Loucy (cell line): ENCODE measurements at regions not wholly inside any gene's neighbourhood (a gene's known extent, or its start where the extent isn't known, plus 50 kb on each side); places are given as distances from the start of the nearest gene placed in this dataset.

ENCODE experiments used
- H2AFZ ChIP-seq: fragments of 200-600 bp; sonication (generic); 2 replicates; pipeline ENCODE4 v1.6.0; 2016; ENCODE audit warnings: antibody characterized with exemption, mild to moderate bottlenecking, low read length, moderate library complexity
- H3F3A ChIP-seq: fragments of 200-600 bp; 2 replicates; pipeline ENCODE4 v1.6.0; 2016; ENCODE audit warnings: antibody characterized with exemption, low read depth, mild to moderate bottlenecking
- H3K27me3 ChIP-seq: fragments of 200-600 bp; sonication (generic); 2 replicates; pipeline ENCODE4 v1.6.1; 2014; ENCODE audit warnings: low read length, mild to moderate bottlenecking; ENCODE audit not compliant: insufficient read depth, poor library complexity, severe bottlenecking
- H3K36me3 ChIP-seq: fragments of 200-600 bp; sonication (generic); 2 replicates; pipeline ENCODE4 v1.6.1; 2016; ENCODE audit warnings: low read length; ENCODE audit not compliant: insufficient read depth
- H3K4me1 ChIP-seq: fragments of 200-600 bp; sonication (generic); 2 replicates; pipeline ENCODE4 v1.5.1; 2014; ENCODE audit warnings: low read length, mild to moderate bottlenecking; ENCODE audit not compliant: insufficient read depth, poor library complexity, severe bottlenecking
- H3K4me2 ChIP-seq: fragments of 200-600 bp; sonication (generic); 2 replicates; pipeline ENCODE4 v1.6.0; 2014; ENCODE audit warnings: antibody characterized with exemption, low read length, low read depth, mild to moderate bottlenecking; ENCODE audit not compliant: poor library complexity, severe bottlenecking
- H3K4me3 ChIP-seq: fragments of 200-600 bp; sonication (generic); 2 replicates; pipeline ENCODE4 v1.5.1; 2014; ENCODE audit warnings: low read length, mild to moderate bottlenecking, mixed read lengths; ENCODE audit not compliant: poor library complexity, severe bottlenecking
- H3K79me2 ChIP-seq: fragments of 200-600 bp; sonication (generic); 2 replicates; pipeline ENCODE4 v1.6.1; 2014; ENCODE audit warnings: low read length; ENCODE audit not compliant: insufficient read depth
- H3K9ac ChIP-seq: fragments of 200-600 bp; sonication (generic); 2 replicates; pipeline ENCODE4 v1.6.0; 2014; ENCODE audit warnings: mild to moderate bottlenecking, low read depth, low read length, moderate library complexity; ENCODE audit not compliant: poor library complexity, severe bottlenecking
- H3K9me2 ChIP-seq: fragments of 200-600 bp; sonication (generic); replicated peaks from 2 replicates; pipeline ENCODE4 v1.6.1; 2016; ENCODE audit warnings: low read depth, low read length, mixed read lengths
- H3K9me3 ChIP-seq: fragments of 200-600 bp; sonication (generic); 2 replicates; pipeline ENCODE4 v1.6.1; 2014; ENCODE audit warnings: mild to moderate bottlenecking, antibody characterized with exemption, low read length, low read depth; ENCODE audit not compliant: insufficient read depth
- H4K20me1 ChIP-seq: fragments of 200-600 bp; sonication (generic); 2 replicates; pipeline ENCODE4 v1.6.0; 2014; ENCODE audit warnings: antibody characterized with exemption, low read length, mild to moderate bottlenecking; ENCODE audit not compliant: insufficient read depth, poor library complexity, severe bottlenecking
- CTCF ChIP-seq: fragments of 200-600 bp; sonication (generic); conservative IDR thresholded peaks from 2 replicates; pipeline ENCODE4 v1.5.1; 2014; ENCODE audit warnings: mild to moderate bottlenecking, antibody characterized with exemption, low read length
- EZH2phosphoT487 ChIP-seq: fragments of 200-600 bp; IDR thresholded peaks from 2 replicates; pipeline ENCODE4 v1.6.1; 2018; ENCODE audit warnings: antibody characterized with exemption, mild to moderate bottlenecking, moderate library complexity, borderline replicate concordance

- H3K4me3 ChIP-seq = no peak overlapping the region
- no peak overlapping the region for H3K4me2 ChIP-seq
- no peaks in the 10 kb centered on the region for H3K9me2 ChIP-seq
- H3K79me2 ChIP-seq = no peaks in the 10 kb centered on the region
- TF ChIP-seq EZH2phosphoT487 (no peak), CTCF (no peak)
- no peaks in the 10 kb centered on the region for H3K36me3 ChIP-seq
- no peak overlapping the region for H2AFZ ChIP-seq
- no peaks in the 10 kb centered on the region for H3F3A ChIP-seq
- H3K9ac ChIP-seq = no peak overlapping the region
- peaks cover 8% of the 10 kb centered on the region for H3K4me1 ChIP-seq
- no peaks in the 10 kb centered on the region for H4K20me1 ChIP-seq
- H3K9me3 ChIP-seq = no peaks in the 10 kb centered on the region
- H3K27me3 ChIP-seq = no peaks in the 10 kb centered on the region
These were observed 284.6 kb upstream of the PROK2 start for GRCh38 chr3:72069543-72069942.

- no peak overlapping the region for H3K4me3 ChIP-seq
- no peaks in the 10 kb centered on the region for H3K9me2 ChIP-seq
- no peak overlapping the region for H3K4me2 ChIP-seq
- no peaks in the 10 kb centered on the region; the same call in 1 of the 2 replicates for H3K9me3 ChIP-seq
- H4K20me1 ChIP-seq = no peaks in the 10 kb centered on the region
- H2AFZ ChIP-seq = no peak overlapping the region
- no peaks in the 10 kb centered on the region for H3F3A ChIP-seq
- H3K27me3 ChIP-seq = no peaks in the 10 kb centered on the region
- no peaks in the 10 kb centered on the region for H3K36me3 ChIP-seq
- no peaks in the 10 kb centered on the region for H3K79me2 ChIP-seq
- peaks cover 8% of the 10 kb centered on the region for H3K4me1 ChIP-seq
- H3K9ac ChIP-seq = no peak overlapping the region
- no peak for TF ChIP-seq EZH2phosphoT487
- no peak for TF ChIP-seq CTCF
These were observed 283.7 kb upstream of the PROK2 start for GRCh38 chr3:72068621-72069020.

GRCh38 chr3:72067721-72068120 lies 282.8 kb upstream of the PROK2 start:
- Histone ChIP-seq H3K4me2 (no peak overlapping the region), H3K36me3 (no peaks in the 10 kb centered on the region), H3K9ac (no peak overlapping the region), H3F3A (no peaks in the 10 kb centered on the region), H2AFZ (no peak overlapping the region), H3K79me2 (no peaks in the 10 kb centered on the region), H3K27me3 (no peaks in the 10 kb centered on the region), H3K9me3 (no peaks in the 10 kb centered on the region; the same call in 1 of the 2 replicates), H3K4me1 (peaks cover 8% of the 10 kb centered on the region), H3K4me3 (no peak overlapping the region), H3K9me2 (no peaks in the 10 kb centered on the region), H4K20me1 (no peaks in the 10 kb centered on the region)
- no peak for TF ChIP-seq EZH2phosphoT487
- no peak for TF ChIP-seq CTCF
